Cerebellar nuclear complex (tissue), 1 donor: ENCODE measurements at regions not wholly inside any gene's neighbourhood (a gene's known extent, or its start where the extent isn't known, plus 50 kb on each side); places are given as distances from the start of the nearest gene placed in this dataset.
"Not testable (repeated sequence)": the region's sequence is repeated elsewhere in the genome, so short reads cannot be mapped to it uniquely, and the experiment has no call there.

ENCODE experiments used
- DNase-seq, 2 experiments: peaks; one replicate each; lab custom pipeline; 2025; lab: John Stamatoyannopoulos, UW

DNA sequence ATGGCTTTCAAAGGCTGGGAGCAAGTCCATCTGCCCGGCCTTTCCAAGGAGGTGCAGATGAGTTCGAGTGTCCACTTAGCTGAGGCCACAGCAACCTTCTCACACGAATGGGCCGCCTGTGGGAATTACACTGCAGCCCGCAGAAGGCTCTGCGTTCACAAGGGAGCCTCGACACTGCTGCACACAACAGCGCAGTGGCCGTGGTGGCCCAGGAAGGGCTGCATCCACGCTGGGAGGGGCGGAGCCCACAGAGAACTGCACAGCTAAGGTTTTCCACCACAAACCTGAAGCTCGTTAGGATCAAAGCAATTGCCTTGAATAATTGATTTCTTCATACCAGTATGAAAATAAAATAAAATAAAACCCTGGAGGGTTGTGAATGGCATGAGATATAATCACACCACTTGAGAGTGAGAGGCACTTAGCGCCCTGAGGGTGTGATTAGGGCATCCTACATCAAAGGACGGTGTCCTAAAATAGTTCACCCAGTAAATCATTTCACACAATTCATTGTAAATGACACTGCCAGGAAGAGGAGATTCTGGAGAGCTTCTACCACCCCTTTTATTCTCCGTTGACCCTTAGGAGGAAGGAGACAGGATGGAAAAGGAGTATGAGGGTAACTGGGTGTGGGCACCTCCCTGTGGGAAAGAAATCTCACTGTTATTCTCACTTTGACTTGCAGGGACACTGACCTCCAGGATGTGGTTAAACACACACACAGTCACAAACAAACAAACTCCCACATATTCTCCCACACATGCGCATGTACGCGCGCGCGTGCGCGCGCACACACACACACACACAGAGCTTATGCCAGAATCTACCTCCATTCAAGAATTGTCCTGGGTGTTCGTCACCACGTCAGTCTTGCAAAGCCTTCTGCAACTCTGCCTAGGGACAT is 256.6 kb upstream of the ID2 start:
- DNase-seq = no peak

DNA sequence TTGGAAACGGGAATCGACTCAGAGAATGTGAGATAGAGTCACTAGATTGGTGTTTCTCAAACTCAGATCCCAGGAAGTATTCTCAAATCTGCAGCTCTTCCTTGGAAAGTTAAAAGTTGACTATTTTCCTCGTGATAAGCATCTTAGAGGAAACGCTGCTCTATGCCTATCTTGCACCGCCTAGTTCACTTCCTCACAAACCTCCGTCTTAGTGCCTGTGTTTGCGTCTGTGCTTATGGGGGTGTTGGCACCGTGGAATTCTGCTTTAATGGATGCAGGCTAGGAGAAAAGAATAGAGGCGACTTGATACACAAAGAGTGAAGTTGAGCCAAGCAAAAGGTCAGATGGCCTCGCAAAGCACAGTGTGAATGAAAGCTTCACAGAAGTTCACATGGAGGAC is 255.3 kb upstream of the ID2 start:
- no peak for DNase-seq

DNA sequence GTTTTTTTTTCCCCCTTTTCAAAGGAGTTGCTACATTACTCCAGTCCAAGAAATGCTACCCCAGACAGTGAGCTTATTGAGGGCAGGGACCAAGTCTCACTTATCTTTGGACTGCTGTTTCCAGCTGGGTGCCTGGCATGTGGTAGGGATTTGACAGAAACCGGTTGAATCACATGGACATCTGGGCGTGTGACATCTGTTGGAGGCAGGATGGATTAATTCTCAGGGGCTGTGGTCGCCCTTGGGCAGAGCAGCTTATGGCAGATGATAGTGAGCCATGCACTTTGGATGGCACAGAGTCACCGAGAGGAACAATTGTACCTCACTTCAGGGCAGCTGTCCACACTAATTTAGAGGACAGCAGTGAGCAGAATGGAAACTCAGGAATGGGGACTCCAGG is 254.6 kb upstream of the ID2 start:
- no peak for DNase-seq

DNA sequence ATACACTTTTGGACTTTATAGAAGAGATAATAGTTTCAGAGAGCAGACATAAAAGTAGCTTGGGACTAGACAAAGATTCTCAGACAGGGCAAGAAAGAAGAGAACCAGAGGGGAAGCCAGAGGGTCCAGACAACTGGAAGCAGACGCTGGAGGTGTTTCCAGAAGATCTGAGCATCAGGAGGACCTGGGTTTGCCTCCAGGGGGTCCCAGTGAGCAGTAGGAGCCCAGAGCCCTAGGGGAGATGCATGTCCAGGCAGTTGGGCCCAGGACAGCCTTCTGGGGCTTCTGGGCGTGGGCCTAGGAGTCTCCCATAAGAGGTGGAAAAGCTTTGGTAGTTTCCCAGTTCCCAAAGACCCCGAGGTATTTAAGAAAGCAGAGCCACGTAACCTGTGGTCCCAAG is 251.2 kb upstream of the ID2 start:
- no peak for DNase-seq

DNA sequence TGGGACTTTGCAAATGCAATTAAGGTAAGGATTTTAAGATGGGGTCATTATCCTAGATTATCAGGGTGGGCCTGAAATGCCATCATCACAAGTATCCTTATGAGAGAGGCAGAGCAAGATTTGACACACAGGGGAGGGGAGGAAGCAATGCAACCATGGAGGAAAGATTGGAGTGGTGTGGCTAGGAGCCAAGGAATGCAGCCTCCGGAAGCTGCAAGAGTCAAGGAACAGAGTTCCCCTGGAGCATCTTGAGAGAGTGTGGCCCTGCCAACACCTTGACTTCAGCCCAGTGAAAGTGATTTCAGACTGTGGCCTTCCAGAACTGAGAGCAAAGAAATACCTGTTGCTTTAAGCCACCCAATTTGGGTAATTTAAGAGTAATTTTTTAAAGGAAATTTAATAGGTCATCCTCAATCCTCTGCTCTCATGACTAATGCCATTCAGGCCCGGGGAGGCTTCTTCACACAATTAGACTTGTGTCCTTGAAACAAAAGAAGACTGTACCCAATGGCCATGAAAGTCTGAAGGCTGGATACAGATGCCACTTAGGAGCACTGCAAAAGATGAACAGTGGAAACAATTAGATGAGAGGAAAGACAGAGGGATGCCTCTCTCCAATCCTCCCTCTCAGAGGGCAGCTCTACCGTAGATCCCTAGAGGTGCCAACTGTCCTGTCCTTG is 250.3 kb upstream of the ID2 start:
- no peak for DNase-seq

DNA sequence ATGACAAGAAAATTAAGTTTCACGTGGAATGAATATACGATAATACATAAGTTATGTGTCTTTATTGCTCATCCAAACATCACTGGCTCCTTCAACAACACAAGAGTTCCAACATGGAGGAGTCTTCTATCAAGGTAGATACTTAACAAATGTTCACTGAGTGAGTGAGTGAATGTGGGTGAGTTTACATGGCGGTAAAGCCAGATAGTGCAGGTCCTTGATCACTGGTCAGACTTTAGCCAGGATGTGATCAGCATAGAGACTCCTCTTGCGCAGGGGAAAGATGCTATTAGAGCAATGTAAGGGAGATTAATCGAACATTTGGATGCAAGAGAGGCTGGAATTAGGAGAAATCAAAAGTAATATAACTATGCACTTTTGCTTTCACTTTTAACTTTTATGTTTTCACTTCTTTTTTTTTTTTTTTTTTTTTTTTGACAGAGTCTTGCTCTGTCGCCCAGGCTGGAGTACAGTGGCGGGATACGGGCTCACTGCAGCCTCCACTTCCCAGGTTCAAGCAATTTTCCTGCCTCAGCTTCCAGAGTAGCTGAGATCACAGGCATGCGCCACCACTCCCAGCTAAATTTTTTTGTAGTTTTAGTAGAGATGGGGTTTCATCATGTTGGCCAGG is 249.0 kb upstream of the ID2 start:
- no peak for DNase-seq

DNA sequence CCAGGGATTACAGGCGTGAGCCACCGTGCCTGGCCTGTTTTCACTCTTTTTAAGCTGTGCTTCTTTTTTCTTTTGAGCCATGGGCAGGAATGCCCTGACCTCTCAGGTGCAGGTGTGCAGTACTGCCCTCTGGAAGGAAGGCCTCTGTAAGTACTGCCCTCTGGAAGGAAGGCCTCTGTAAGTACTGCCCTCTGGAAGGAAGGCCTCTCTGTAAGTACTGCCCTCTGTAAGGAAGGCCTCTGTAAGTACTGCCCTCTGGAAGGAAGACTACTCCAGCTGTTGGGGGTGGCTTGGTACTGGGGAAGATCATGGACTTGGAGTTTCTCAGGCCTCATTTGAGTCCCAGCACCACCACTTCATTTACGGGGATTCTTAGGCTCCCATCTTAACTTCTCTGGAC is 248.5 kb upstream of the ID2 start:
- no peak for DNase-seq

DNA sequence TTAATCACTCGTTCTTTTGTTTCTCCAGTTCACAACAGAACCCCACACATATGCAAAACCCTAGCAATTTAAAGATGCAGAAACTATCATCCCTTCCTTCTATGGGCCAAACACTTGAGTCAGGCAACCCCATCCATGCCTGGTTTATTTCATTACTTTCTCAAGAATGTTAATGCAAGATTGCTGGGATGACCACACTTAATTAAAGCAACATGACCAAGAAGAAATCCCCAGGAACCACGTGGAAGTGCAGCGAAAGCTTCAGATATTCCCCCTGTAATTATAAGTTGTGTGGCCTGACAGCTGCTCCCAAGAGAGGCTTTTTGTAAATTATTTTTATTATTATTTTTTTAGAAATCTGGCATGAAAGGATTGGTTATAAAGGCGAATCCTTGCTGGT is 246.2 kb upstream of the ID2 start:
- DNase-seq = no peak

DNA sequence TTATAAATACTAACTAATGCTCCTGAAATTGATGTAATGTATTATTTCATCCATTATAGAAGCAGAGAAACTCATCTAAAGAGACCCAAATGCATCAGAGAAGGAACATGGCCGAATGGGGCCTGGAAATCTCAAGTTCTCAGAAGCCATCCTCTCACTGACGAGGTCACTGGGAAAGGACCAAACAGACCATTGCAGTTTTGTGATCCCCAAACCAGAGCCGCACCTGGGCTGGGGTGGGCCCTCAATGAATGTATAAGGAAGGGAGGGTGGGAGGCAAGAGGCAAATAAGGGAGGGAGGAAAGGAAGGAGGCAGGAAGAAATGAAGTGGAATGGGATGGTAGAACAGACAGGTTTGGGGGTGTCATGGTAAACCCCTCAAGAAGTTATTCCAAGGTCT is 245.3 kb upstream of the ID2 start:
- no peak for DNase-seq

DNA sequence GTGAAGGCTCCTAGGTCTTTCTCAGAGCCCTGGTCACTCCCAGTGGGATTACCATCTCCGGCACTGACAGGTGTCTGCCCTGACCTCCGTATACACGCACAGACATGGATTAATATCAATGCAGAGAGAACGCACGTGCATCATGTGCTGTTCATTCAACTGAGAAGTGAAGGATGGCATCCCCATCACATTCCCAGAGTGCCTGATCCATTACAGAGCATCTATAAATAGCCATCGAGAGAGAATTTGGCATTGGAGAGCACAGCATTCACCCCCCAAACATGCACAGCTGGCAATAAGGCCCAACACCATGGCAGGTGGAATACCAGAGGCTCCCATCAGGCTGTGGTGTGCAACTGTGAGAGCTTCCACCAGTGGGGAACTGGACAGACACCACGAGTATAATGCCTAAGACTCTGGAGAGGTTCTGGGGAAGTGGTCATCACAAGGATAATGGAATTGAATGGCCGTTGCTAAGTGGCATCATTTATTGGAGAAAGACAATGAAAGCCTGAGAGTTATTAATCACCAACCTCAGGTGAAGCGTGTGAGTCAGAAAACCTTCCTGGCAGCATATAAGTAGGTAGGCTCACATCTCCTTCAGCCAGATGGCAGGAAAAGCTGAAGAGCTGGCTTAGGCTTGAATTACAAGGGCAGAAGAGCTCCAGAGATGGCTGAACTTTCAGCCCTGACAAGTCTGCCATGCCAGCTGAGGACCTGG is 244.5 kb upstream of the ID2 start:
- no peak for DNase-seq

DNA sequence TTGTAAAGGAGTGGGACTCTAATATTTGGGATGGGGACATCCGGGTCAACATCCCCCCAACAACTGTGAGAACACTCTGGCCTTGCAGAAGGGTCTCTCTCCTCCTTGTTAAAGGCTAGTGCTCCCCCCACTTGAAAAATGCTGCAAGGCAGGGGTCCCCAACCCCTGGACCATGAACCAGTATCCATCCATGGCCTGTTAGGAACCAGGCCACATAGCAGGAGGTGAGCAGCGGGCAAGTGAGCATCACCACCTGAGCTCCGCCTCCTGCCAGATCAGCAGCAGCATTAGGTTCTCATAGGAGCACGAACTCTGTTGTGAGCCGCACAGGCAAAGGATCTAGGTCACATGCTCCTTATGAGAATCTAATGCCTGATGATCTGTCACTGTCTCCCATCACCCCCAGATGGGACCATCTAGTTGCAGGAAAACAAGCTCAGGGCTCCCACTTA is 243.9 kb upstream of the ID2 start:
- DNase-seq = no peak

DNA sequence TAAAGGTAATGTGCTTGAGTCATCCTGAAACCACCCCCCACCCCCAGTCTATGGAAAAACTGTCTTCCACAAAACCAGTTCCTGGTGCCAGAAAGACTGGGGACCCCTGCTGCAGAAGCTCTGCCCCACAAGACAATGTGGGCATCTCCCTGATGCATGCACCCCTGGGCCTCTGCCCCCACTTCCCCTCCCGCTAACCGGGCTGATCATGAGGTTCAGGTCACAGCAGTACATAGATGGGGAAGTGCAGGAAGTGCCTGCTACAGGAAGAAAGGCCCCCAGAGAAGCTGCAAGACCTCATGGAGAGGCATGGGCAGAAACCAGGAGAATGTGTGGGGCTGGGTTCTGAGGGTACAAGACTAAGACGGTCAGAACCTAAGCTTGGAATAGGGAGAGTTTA is 243.4 kb upstream of the ID2 start:
- DNase-seq = no peak

DNA sequence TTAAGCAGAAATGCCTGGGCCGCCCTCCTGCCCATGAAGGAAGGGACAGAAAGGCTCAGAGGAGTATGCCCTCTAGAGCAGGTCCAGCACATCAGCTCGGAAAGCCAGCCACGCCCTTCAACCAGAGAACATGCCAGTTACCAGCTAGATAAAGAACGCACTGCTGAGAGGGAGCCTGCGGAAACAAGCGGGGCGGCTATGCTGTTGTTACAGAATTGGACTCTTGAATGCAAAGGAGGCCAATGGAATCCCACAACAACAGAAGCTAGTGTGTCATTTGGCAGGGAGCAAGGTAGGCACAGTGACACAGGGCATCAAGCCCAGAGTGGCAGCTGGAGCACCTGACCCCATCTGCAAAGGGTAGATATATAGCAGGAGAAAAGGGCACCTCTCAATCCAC is 242.9 kb upstream of the ID2 start:
- no peak for DNase-seq

DNA sequence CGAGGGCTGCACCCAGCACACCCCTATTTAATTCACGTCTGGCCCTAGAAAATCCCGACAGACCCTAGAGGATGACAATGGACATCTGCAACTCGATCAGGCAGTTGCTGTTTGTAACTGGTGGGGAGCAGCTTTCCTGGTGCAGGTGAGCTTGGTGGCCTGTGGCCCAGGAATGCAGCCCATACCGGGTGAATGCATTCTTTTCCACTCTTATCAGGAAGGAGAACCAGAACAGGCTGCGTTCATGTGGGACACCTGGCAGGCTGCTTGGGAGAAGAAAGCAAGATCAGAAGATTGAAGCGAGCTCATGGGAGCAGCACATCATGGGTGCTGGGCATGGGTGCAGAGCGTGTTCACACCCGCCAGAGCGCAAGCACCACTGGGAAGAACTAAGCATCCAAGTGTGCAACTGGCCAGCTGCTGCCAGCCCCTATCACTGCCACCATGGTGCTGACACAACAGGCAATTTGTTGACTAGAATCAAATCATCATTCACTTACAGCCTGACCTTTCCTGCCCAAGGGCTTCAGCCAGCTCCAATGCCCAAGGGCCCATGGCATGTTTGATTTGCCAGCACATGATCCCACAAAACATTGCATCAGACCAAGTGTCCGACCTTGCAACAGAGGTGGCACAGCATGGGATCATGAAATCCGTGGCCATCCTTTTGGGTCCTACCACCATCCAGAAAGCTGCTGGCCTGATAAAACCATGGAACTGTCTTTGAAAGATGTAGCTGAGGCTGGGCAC is 241.7 kb upstream of the ID2 start:
- DNase-seq = no peak

DNA sequence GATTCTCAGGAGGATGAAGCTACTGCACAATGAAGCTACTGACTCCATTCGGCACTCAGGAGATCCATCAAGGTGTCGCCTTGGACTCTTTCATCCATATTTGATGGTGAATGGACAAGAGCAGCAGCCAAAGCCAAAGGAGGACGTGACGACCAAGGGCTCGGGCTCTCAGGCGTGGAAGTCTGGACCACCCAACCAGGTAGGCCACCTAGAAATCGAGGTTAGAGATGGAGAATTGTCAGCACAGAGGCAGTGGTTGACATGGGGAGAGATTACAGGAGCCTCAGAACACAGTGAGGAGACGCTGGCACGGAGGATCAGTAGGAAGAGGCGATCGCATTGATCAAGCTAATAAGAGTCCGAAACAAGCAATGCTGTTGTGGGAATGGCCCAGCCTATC is 240.5 kb upstream of the ID2 start:
- no peak for DNase-seq

DNA sequence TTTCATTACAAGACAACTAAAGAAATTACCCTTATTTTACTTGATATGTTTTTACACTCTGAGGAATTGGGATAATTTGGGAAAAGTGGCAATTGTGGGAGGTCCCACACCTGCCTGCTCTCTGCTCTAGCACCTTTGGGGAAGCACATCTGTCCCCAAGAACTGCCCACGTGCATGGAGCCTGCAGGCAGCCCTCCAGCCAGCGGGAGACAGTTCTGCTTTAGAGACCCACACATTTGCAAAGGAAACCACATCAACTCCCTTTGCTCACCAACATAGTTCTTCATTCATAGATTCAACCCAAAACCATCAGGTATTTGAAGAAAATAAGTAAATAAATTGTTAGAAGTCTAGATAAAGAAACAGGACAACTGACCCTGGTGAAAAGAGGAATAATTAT is 239.9 kb upstream of the ID2 start:
- DNase-seq = no peak

DNA sequence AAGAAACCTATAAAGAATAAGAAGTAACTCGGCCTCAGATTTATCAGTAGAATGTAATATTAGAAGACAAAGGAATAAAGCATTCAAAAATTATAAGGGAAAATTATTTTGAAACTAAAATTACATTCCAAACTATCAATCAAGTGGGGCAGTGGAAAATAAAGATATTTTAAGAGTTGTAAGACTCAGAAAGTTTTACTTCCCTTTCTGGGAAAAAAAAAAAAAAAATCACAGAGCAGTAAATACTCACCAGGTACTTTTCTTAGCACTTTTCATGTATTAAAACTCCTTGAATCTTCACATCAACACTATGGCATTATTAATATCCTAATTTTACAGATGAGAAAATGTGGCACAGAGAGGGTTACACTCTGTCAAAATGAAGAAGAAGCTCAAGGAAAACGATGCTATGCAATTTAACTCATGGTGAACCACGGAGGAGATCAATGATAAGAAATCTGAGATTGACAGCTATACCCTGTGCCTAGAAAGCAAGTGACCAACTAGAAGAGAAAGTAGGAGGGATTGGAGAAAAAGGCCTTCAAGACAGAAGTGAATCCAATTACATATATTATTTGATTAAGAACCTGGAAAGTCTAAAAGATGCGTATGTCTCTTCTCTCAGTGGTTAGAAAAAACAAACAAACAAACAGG is 238.9 kb upstream of the ID2 start:
- no peak for DNase-seq

DNA sequence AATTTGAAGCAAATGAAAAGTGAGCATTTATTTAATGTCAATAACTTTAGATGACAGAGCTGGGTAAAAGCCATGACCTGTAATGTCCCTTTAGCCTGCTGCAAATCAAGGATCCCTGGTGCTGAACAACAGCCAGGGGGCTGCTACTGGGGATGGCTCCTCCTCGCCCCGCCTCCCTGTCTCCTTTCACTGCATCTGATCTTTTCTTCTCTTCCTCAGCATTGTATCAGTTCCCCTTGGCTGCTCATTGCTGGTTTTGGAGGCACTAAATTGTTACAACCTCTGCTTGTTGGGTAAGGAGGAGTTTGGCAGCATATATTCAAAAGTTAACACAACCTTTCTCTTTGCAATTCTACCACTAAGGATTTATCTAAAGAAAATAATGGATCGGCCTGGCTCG is 236.3 kb upstream of the ID2 start:
- DNase-seq = no peak

DNA sequence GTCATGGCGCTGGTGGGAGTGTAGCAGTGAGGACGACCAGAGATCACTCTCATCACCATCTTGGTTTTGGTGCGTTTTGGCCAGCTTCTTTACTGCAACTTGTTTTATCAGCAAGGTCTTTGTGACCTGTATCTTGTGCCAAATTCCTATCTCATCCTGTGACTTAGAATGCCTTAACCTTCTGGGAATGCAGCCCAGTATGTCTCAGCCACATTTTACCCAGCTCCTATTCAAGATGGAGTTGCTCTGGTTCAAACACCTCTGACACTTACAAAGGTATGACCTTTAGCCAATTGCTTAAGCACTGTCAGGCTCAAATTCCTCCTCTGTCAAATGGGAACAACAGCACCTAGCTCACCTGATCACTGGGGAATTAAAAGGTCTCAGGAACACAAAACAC is 235.1 kb upstream of the ID2 start:
- DNase-seq = not testable (repeated sequence)

DNA sequence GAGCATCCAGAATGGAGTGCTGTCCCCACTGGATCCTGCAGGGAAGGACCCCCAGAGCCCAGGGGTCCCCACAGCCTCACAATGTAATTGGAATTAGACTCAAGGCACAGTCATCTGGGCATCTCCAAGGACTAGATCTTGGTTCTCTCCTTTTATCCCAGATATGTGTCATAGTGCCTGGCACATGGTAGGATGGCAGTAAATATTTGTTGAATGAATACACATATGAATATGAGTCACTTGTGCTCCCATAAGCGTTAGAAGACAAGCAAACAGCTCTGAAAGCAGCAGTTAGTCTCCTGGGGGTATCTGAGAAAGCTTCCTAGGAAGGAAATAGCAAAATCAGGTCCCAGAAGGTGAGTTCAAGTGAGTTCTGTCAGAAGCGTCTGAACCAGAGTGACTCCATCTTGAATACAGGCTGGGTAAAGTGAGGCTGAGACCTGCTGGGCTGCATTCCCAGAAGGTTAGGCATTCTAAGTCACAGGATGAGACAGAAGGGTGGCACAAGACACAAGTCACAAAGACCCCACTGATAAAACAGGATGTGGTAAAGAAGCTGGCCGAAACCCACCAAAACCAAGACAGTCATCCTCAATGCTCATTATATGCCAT is 234.1 kb upstream of the ID2 start:
- no peak for DNase-seq
